ENCODE measurements at regions not wholly inside any gene's neighbourhood (a gene's known extent, or its start where the extent isn't known, plus 50 kb on each side); places are given as distances from the start of the nearest gene placed in this dataset.
"Not testable (repeated sequence)": the region's sequence is repeated elsewhere in the genome, so short reads cannot be mapped to it uniquely, and the experiment has no call there.

- H4K5ac ChIP-seq (ENCODE audit: low read length): no peak overlapping the region
- H3K79me1 ChIP-seq (ENCODE audit: low read length): no peaks in the 10 kb centered on the region
- no peak overlapping the region for H3K4me2 ChIP-seq (ENCODE audit: low read length)
- H3K4ac ChIP-seq (ENCODE audit: low read depth, low read length): no peak overlapping the region
- no peak overlapping the region for H3K9ac ChIP-seq (ENCODE audit: low read length)
- H3K23ac ChIP-seq (ENCODE audit: low read length): no peak overlapping the region
- H2BK5ac ChIP-seq (ENCODE audit: low read length): no peak overlapping the region
- H4K8ac ChIP-seq (ENCODE audit: low read depth, low read length): no peak overlapping the region
- H3K18ac ChIP-seq (ENCODE audit: low read length): no peak overlapping the region
- H3K56ac ChIP-seq (ENCODE audit: low read length): no peak overlapping the region
- H3K36me3 ChIP-seq (ENCODE audit: control insufficient read depth, insufficient read depth, low read length): no peaks in the 10 kb centered on the region
- H2BK15ac ChIP-seq (replicated peaks; ENCODE audit: low read depth): no peak overlapping the region
- WGBS (ENCODE audit: extremely low coverage, insufficient coverage, low lambda C conversion rate): no CpG with 5 or more reads among the region's 4 CpGs
- no peak for DNase-seq
- no peak overlapping the region for H2BK120ac ChIP-seq (ENCODE audit: low read depth, low read length)
- H3K79me2 ChIP-seq (ENCODE audit: control insufficient read depth, insufficient read depth, low read length): no peaks in the 10 kb centered on the region
- H3K27ac ChIP-seq (ENCODE audit: low read depth, low read length): no peak overlapping the region
- no peak overlapping the region for H2AK5ac ChIP-seq (ENCODE audit: low read length)
- H3K4me3 ChIP-seq (ENCODE audit: low read length): no peak overlapping the region
- H3K27me3 ChIP-seq (ENCODE audit: insufficient read depth, low read length, poor library complexity): no peaks in the 10 kb centered on the region
- peaks cover 2% of the 10 kb centered on the region for H3K4me1 ChIP-seq (ENCODE audit: control insufficient read depth, low read depth, low read length)
These were observed 84.4 kb upstream of the CMKLR1 start for GRCh38 chr12:108423486-108423885.

DNA sequence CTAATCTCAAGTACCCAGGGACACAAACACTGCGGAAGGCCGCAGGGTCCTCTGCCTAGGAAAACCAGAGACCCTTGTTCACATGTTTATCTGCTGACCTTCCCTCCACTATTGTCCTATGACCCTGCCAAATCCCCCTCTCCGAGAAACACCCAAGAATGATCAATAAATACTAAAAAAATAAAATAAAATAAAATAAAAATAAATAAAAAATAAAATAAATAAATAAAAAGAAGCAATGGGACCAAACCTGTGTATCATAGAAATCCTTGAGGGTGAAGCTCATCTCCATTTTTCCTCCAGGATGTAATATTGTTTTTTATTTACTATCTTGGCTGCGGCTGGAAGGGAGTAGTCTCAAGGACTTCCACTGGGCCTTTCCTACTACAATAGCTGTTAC is 82.0 kb upstream of the CMKLR1 start:
- not testable (repeated sequence) for H2AK5ac ChIP-seq (ENCODE audit: low read length); H3K27ac ChIP-seq (ENCODE audit: low read depth, low read length); H3K4ac ChIP-seq (ENCODE audit: low read depth, low read length); DNase-seq; H3K79me1 ChIP-seq (ENCODE audit: low read length); H3K18ac ChIP-seq (ENCODE audit: low read length); H2BK120ac ChIP-seq (ENCODE audit: low read depth, low read length); H4K8ac ChIP-seq (ENCODE audit: low read depth, low read length); H2BK15ac ChIP-seq (replicated peaks; ENCODE audit: low read depth); H3K27me3 ChIP-seq (ENCODE audit: insufficient read depth, low read length, poor library complexity); H4K5ac ChIP-seq (ENCODE audit: low read length); H3K36me3 ChIP-seq (ENCODE audit: control insufficient read depth, insufficient read depth, low read length); H3K4me2 ChIP-seq (ENCODE audit: low read length); H3K4me1 ChIP-seq (ENCODE audit: control insufficient read depth, low read depth, low read length); H3K79me2 ChIP-seq (ENCODE audit: control insufficient read depth, insufficient read depth, low read length); H3K23ac ChIP-seq (ENCODE audit: low read length); H3K4me3 ChIP-seq (ENCODE audit: low read length); H3K56ac ChIP-seq (ENCODE audit: low read length); H2BK5ac ChIP-seq (ENCODE audit: low read length); H3K9ac ChIP-seq (ENCODE audit: low read length)
- WGBS (ENCODE audit: extremely low coverage, insufficient coverage, low lambda C conversion rate): no CpG with 5 or more reads among the region's 4 CpGs

GRCh38 chr12:108420421-108420820 is 81.3 kb upstream of the CMKLR1 start:
- WGBS (ENCODE audit: extremely low coverage, insufficient coverage, low lambda C conversion rate): no CpG with 5 or more reads among the region's 20 CpGs
- not testable (repeated sequence) for H2BK120ac ChIP-seq (ENCODE audit: low read depth, low read length); H3K4me1 ChIP-seq (ENCODE audit: control insufficient read depth, low read depth, low read length); H3K27me3 ChIP-seq (ENCODE audit: insufficient read depth, low read length, poor library complexity); H2AK5ac ChIP-seq (ENCODE audit: low read length); H3K4ac ChIP-seq (ENCODE audit: low read depth, low read length); H3K4me2 ChIP-seq (ENCODE audit: low read length); H2BK5ac ChIP-seq (ENCODE audit: low read length); H3K23ac ChIP-seq (ENCODE audit: low read length); H3K79me1 ChIP-seq (ENCODE audit: low read length); H3K56ac ChIP-seq (ENCODE audit: low read length); H3K36me3 ChIP-seq (ENCODE audit: control insufficient read depth, insufficient read depth, low read length); H2BK15ac ChIP-seq (replicated peaks; ENCODE audit: low read depth); H3K9ac ChIP-seq (ENCODE audit: low read length); DNase-seq; H3K79me2 ChIP-seq (ENCODE audit: control insufficient read depth, insufficient read depth, low read length); H4K8ac ChIP-seq (ENCODE audit: low read depth, low read length); H3K27ac ChIP-seq (ENCODE audit: low read depth, low read length); H3K4me3 ChIP-seq (ENCODE audit: low read length); H4K5ac ChIP-seq (ENCODE audit: low read length)
- peak overlapping the region; percentile 76 for H3K18ac ChIP-seq (ENCODE audit: low read length)

- Histone ChIP-seq H3K56ac (ENCODE audit: low read length) (no peak overlapping the region), H3K79me1 (ENCODE audit: low read length) (no peaks in the 10 kb centered on the region), H2BK15ac (replicated peaks; ENCODE audit: low read depth) (no peak overlapping the region), H3K4me2 (ENCODE audit: low read length) (no peak overlapping the region), H3K79me2 (ENCODE audit: control insufficient read depth, insufficient read depth, low read length) (no peaks in the 10 kb centered on the region), H4K8ac (ENCODE audit: low read depth, low read length) (no peak overlapping the region), H3K4me3 (ENCODE audit: low read length) (no peak overlapping the region), H3K27me3 (ENCODE audit: insufficient read depth, low read length, poor library complexity) (no peaks in the 10 kb centered on the region), H2BK5ac (ENCODE audit: low read length) (no peak overlapping the region), H2AK5ac (ENCODE audit: low read length) (no peak overlapping the region), H3K4ac (ENCODE audit: low read depth, low read length) (no peak overlapping the region), H3K4me1 (ENCODE audit: control insufficient read depth, low read depth, low read length) (no peaks in the 10 kb centered on the region), H3K9ac (ENCODE audit: low read length) (no peak overlapping the region), H3K36me3 (ENCODE audit: control insufficient read depth, insufficient read depth, low read length) (no peaks in the 10 kb centered on the region), H3K18ac (ENCODE audit: low read length) (peak overlapping the region; percentile 76), H4K5ac (ENCODE audit: low read length) (no peak overlapping the region), H3K23ac (ENCODE audit: low read length) (no peak overlapping the region), H2BK120ac (ENCODE audit: low read depth, low read length) (no peak overlapping the region), H3K27ac (ENCODE audit: low read depth, low read length) (no peak overlapping the region)
- WGBS (ENCODE audit: extremely low coverage, insufficient coverage, low lambda C conversion rate): no CpG with 5 or more reads among the region's 2 CpGs
- DNase-seq: peak; percentile 55
These were observed 80.8 kb upstream of the CMKLR1 start for GRCh38 chr12:108419949-108420348.

DNA sequence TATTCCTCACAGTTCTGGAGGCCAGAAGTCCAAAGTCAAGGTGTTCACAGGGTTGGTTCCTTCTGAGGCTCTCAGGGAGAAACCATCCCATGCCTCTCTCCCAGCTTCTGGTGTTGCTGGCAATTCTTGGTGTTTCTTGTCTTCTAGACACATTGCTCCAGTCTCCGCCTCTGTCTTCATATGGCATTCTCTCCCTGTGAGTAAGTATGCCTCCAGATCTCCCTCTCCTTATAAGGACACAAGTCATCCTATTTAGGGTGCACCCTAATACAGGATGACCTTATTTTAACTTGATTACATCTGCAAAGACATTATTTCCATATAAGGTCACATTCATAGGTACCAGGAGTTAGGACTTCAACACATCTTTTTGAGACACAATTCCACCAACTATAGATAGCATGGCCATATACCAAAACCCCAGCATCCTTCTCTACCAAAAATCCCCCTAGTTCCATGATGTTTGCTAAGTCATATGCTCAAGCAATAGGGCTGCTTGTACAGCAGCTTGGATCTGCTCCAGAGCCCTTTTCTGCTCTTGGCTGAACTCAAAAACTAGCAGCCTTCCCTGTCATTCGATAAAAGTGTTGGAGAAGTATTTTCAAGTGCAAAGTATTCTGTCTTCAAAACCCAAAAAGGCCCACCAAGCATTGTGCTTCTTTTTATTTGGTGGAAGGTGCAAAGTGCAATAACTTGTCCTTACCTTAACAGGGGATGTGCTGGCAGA is 79.2 kb upstream of the CMKLR1 start:
- Histone ChIP-seq H3K4me1 (ENCODE audit: control insufficient read depth, low read depth, low read length) (no peaks in the 10 kb centered on the region), H3K4ac (ENCODE audit: low read depth, low read length) (no peak overlapping the region), H2AK5ac (ENCODE audit: low read length) (no peak overlapping the region), H3K36me3 (ENCODE audit: control insufficient read depth, insufficient read depth, low read length) (no peaks in the 10 kb centered on the region), H3K27me3 (ENCODE audit: insufficient read depth, low read length, poor library complexity) (no peaks in the 10 kb centered on the region), H3K56ac (ENCODE audit: low read length) (no peak overlapping the region), H2BK120ac (ENCODE audit: low read depth, low read length) (no peak overlapping the region), H2BK5ac (ENCODE audit: low read length) (no peak overlapping the region), H2BK15ac (replicated peaks; ENCODE audit: low read depth) (no peak overlapping the region), H4K8ac (ENCODE audit: low read depth, low read length) (no peak overlapping the region), H3K18ac (ENCODE audit: low read length) (no peak overlapping the region), H3K27ac (ENCODE audit: low read depth, low read length) (no peak overlapping the region), H3K4me2 (ENCODE audit: low read length) (no peak overlapping the region), H3K23ac (ENCODE audit: low read length) (no peak overlapping the region), H3K79me1 (ENCODE audit: low read length) (no peaks in the 10 kb centered on the region), H3K9ac (ENCODE audit: low read length) (no peak overlapping the region), H3K79me2 (ENCODE audit: control insufficient read depth, insufficient read depth, low read length) (no peaks in the 10 kb centered on the region), H4K5ac (ENCODE audit: low read length) (no peak overlapping the region), H3K4me3 (ENCODE audit: low read length) (no peak overlapping the region)
- no CpG with 5 or more reads among the region's 2 CpGs for WGBS (ENCODE audit: extremely low coverage, insufficient coverage, low lambda C conversion rate)
- no peak for DNase-seq

- Histone ChIP-seq H3K9ac (ENCODE audit: low read length) (no peak overlapping the region), H3K56ac (ENCODE audit: low read length) (no peak overlapping the region), H2BK5ac (ENCODE audit: low read length) (no peak overlapping the region), H2BK120ac (ENCODE audit: low read depth, low read length) (no peak overlapping the region), H3K27me3 (ENCODE audit: insufficient read depth, low read length, poor library complexity) (no peaks in the 10 kb centered on the region), H2AK5ac (ENCODE audit: low read length) (no peak overlapping the region), H3K4me2 (ENCODE audit: low read length) (no peak overlapping the region), H4K5ac (ENCODE audit: low read length) (no peak overlapping the region), H3K36me3 (ENCODE audit: control insufficient read depth, insufficient read depth, low read length) (no peaks in the 10 kb centered on the region), H3K23ac (ENCODE audit: low read length) (no peak overlapping the region), H3K4me3 (ENCODE audit: low read length) (no peak overlapping the region), H3K18ac (ENCODE audit: low read length) (no peak overlapping the region), H3K4ac (ENCODE audit: low read depth, low read length) (no peak overlapping the region), H3K27ac (ENCODE audit: low read depth, low read length) (no peak overlapping the region), H3K79me2 (ENCODE audit: control insufficient read depth, insufficient read depth, low read length) (no peaks in the 10 kb centered on the region), H3K4me1 (ENCODE audit: control insufficient read depth, low read depth, low read length) (peaks cover 3% of the 10 kb centered on the region), H3K79me1 (ENCODE audit: low read length) (no peaks in the 10 kb centered on the region), H2BK15ac (replicated peaks; ENCODE audit: low read depth) (no peak overlapping the region), H4K8ac (ENCODE audit: low read depth, low read length) (no peak overlapping the region)
- WGBS (ENCODE audit: extremely low coverage, insufficient coverage, low lambda C conversion rate): no CpG with 5 or more reads among the region's 6 CpGs
- peak; percentile 42 for DNase-seq
These were observed 74.9 kb upstream of the CMKLR1 start for GRCh38 chr12:108414021-108414420.

Measured in mesendoderm (in vitro differentiated cells).